ENCODE measurements at regions not wholly inside any gene's neighbourhood (a gene's known extent, or its start where the extent isn't known, plus 50 kb on each side); places are given as distances from the start of the nearest gene placed in this dataset.

DNA sequence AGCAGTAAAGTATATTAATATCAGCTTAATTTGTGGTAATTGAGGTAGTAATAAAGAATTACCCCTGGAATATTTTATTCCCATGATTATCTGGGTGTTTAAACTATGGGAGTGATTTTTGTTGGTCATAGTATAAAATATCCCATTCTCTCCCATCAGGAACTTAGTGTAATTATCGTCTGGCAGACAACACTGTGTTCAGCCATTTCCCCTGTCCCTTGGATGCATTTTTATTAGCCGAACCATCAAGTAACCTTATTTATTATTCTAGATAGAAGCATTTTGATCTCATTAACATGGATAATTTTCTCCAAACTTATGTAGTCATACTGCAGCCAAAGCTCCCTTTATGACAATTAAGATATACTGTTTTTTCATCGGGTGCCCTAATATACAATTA is 320.8 kb downstream of the MAT2B start:
- BruUV-seq (replicated peaks), result no TSS peak
- TF ChIP-seq NFYA (IDR thresholded peaks at IDR 0.05; ENCODE audit: borderline replicate concordance, low read depth, low read length) (no peak), SMC3 (IDR thresholded peaks at IDR 0.05; ENCODE audit: borderline replicate concordance, low read length) (no peak), GABPA (IDR thresholded peaks at IDR 0.05; ENCODE audit: low read depth) (no peak), YY1 (IDR thresholded peaks at IDR 0.05; ENCODE audit: low read depth, low read length) (no peak), POU2F2 (IDR thresholded peaks at IDR 0.05; ENCODE audit: borderline replicate concordance, low read depth, low read length) (no peak), HDAC2 (IDR thresholded peaks at IDR 0.05) (no peak), EP300 (IDR thresholded peaks at IDR 0.05; ENCODE audit: borderline replicate concordance in 1 of 2, control insufficient read depth in 1 of 2, low read depth in 2 of 2, low read length in 2 of 2) (no peak), IRF4 (IDR thresholded peaks at IDR 0.05; ENCODE audit: low read depth, low read length) (no peak), ZNF622 (IDR thresholded peaks at IDR 0.05) (no peak), TARDBP (IDR thresholded peaks at IDR 0.05; ENCODE audit: borderline replicate concordance) (no peak), MTA3 (IDR thresholded peaks at IDR 0.05; ENCODE audit: borderline replicate concordance, low read length) (no peak), ZNF217 (IDR thresholded peaks at IDR 0.05) (no peak)
- TF ChIP-seq, protein P1, sequence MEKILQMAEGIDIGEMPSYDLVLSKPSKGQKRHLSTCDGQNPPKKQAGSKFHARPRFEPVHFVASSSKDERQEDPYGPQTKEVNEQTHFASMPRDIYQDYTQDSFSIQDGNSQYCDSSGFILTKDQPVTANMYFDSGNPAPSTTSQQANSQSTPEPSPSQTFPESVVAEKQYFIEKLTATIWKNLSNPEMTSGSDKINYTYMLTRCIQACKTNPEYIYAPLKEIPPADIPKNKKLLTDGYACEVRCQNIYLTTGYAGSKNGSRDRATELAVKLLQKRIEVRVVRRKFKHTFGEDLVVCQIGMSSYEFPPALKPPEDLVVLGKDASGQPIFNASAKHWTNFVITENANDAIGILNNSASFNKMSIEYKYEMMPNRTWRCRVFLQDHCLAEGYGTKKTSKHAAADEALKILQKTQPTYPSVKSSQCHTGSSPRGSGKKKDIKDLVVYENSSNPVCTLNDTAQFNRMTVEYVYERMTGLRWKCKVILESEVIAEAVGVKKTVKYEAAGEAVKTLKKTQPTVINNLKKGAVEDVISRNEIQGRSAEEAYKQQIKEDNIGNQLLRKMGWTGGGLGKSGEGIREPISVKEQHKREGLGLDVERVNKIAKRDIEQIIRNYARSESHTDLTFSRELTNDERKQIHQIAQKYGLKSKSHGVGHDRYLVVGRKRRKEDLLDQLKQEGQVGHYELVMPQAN (conservative IDR thresholded peaks at IDR 0.05), result no peak
- TF ChIP-seq, protein P2, sequence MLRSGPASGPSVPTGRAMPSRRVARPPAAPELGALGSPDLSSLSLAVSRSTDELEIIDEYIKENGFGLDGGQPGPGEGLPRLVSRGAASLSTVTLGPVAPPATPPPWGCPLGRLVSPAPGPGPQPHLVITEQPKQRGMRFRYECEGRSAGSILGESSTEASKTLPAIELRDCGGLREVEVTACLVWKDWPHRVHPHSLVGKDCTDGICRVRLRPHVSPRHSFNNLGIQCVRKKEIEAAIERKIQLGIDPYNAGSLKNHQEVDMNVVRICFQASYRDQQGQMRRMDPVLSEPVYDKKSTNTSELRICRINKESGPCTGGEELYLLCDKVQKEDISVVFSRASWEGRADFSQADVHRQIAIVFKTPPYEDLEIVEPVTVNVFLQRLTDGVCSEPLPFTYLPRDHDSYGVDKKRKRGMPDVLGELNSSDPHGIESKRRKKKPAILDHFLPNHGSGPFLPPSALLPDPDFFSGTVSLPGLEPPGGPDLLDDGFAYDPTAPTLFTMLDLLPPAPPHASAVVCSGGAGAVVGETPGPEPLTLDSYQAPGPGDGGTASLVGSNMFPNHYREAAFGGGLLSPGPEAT (IDR thresholded peaks at IDR 0.05; ENCODE audit: low read depth), result no peak
- no peaks in the 10 kb centered on the region for H3K36me3 ChIP-seq (ENCODE audit: control insufficient read depth in 2 of 2, insufficient read depth in 2 of 2, low read length in 1 of 2)
- no peak overlapping the region for H2AFZ ChIP-seq (ENCODE audit: control insufficient read depth, low read depth, low read length)
- no peak overlapping the region for H3K4me2 ChIP-seq (ENCODE audit: control insufficient read depth, insufficient read depth)
- SMC1A ChIA-PET (ENCODE audit: uncharacterized antibody, unreplicated experiment), result no interaction called here
- no peaks in the 10 kb centered on the region for H4K20me1 ChIP-seq (ENCODE audit: control insufficient read depth, insufficient read depth)
- no peaks in the 10 kb centered on the region for H3K4me1 ChIP-seq (ENCODE audit: control insufficient read depth, insufficient read depth, low read length)
- no peaks in the 10 kb centered on the region for H3K79me2 ChIP-seq (ENCODE audit: control insufficient read depth, insufficient read depth, low read length)
- FAIRE-seq (no peak), DNase-seq (ENCODE audit: low read depth, low spot score) (no peak), ATAC-seq (no peak)
- H3K4me3 ChIP-seq, result no peak overlapping the region
- in situ Hi-C loops (cut with MboI), result no loop called here
- no peak overlapping the region for H3K27ac ChIP-seq (ENCODE audit: control insufficient read depth, insufficient read depth)
- WGBS (ENCODE audit: insufficient coverage, insufficient replicate concordance, low lambda C conversion rate, missing lambda C conversion rate), result 61% methylated on average over 3 of the region's 3 CpGs
- CTCF ChIA-PET, result no interaction called here
- intact Hi-C loops (cut with micrococcal nuclease; ENCODE audit: unreplicated experiment), result no loop called here
- POLR2A ChIA-PET, result no interaction called here
- H3K9ac ChIP-seq (ENCODE audit: control insufficient read depth, insufficient read depth, low read length), result no peak overlapping the region
- H3K9me3 ChIP-seq (replicated peaks; ENCODE audit: control insufficient read depth, insufficient read depth, low read length), result no peaks in the 10 kb centered on the region
- RAD21 ChIA-PET (ENCODE audit: unreplicated experiment), result no interaction called here
- H3K27me3 ChIP-seq (replicated peaks in 1 of 2; ENCODE audit: control insufficient read depth in 2 of 2, insufficient read depth in 2 of 2, low read length in 1 of 2), result no peaks in the 10 kb centered on the region; a peak in 1 of 4 replicates

Data from GM12878 (cell line).